HG02623 (cell line): ENCODE measurements at regions not wholly inside any gene's neighbourhood (a gene's known extent, or its start where the extent isn't known, plus 50 kb on each side); places are given as distances from the start of the nearest gene placed in this dataset.

Experiments
- ATAC-seq: cut with Tn5 transposase; IDR thresholded peaks from one replicate; pipeline ENCODE4 v1.9.1; 2021; ENCODE audit warnings: moderate library complexity; ENCODE audit not compliant: unreplicated experiment

DNA sequence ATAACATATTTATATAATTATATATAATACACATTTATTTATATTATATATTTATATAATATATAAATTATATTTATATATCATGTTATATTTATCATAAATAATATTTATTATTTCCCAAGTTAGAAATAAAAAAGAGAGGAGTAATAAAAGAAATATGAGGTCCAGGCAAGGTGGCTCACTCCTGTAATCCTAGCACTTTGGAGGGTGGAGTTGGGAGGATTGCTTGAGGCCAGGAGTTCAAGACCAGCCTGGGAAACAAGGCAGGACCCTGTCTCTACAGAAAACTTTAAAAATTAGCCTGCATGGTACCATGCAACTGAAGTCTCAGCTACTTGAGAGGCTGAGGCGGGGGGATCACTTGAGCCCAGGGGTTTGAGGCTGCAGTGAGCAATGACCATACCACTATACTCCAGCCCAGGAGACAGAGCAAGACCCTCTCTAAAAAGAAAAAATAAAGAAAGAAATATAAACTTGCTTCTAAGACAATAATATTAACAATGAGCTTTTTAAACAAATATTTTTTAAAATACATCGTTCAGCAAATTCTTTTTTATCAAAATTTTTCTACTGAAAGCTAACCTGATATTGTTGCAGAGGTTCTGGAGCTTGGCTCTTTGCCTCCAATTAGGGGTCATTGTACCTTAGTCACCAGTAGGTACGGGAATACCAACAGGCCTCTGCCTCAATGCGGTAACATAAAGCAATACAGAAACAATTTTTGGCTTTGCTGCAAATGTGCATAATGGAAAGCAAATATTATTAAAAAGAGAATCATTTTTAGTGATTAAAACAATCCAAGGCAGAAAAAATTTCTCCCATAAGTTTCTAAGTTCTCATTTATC lies 290.0 kb downstream of the SETD4 start:
- no peak for ATAC-seq

DNA sequence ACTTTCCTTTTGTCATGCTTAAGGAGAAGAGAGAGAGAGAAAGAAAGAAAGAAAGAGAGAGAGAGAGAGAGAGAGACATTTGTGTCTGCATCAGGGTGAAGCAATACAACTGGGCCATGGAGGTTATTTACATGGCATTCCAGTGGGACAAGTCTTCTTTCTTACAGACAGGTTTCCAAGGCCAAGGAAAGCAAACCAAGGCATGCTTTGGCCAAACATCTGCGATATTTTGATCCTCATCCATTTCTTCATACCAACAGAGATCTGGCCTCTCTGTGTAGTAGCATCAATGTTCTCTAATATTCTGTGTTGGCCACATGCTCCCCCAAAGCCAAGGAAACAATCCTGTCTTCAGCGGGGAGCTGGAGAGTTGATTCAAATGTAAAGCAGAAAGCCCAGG lies 292.1 kb downstream of the SETD4 start:
- no peak for ATAC-seq

DNA sequence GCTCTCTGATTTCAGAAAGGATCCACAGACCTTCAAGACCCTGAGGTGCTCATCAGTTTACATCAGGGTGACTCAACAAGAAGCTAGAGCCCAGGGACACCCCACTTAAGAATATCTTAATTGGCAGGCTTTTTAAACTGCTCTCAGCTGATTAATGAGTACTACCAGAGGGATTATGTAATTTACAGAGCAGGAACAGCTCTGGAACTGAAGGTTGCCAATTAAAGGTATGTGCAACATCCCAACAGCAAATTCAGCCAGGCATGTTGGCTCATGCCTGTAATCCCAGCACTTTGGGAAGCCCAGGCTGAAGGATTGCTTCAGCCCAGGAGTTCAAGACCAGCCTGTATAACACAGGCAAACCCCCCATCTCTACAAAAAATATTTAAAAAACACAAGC lies 295.7 kb downstream of the SETD4 start:
- no peak for ATAC-seq

DNA sequence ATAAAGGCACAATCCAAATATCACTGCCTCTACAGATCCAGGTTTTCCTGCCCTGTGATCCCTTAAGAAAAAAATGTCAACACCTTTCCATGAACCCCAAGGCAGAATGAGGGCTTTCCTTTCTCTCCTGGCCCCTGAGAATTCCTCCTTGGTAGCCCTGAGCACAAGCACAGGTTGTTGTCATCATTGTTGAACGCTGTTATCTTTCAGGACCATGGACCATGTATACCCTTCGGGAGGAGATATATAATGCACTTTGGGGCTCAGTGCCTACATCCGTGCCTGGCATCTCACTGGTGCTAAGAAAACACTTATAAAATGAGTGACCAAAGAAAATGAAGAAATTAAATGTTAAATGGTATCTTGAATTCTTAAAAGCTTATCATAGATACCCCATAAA lies 296.2 kb downstream of the SETD4 start:
- ATAC-seq: no peak

DNA sequence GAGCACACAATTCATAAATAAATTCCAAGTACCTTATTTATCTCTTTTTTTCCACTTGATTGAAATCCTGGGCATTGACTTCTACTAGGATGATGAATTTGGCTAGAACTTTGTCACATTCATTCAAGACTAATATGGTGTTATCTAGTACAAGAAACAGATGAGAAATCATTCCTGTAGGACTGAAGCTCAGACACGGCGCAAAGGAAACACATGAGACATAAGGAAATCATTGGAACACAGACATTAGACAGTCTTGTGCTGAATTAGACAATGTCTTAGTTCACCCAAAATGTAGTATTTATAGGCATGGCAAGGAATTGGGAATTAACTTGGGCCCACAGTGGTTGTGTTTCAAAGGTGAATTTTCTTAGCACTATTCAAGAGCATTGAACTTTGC lies 305.7 kb downstream of the SETD4 start:
- ATAC-seq: no peak

DNA sequence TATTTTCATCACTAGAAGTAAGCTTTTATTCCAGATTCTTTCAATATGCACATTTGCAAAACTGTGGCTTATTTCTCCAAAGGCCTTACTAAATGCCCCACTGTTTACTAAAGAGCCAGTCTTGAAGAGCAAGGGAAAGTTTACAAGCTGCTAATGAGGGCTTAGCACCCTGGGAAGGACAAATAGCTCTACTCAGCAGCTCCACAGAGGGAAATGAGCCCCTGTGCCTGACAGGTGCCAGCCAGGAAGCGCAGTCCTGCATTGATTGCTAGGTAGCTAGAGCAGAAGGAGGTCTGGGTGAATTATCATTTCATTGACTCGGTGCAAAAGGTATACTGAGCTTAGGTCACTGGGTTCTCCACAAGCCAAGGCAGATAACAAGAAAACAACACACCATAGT lies 307.0 kb downstream of the SETD4 start:
- ATAC-seq: no peak

DNA sequence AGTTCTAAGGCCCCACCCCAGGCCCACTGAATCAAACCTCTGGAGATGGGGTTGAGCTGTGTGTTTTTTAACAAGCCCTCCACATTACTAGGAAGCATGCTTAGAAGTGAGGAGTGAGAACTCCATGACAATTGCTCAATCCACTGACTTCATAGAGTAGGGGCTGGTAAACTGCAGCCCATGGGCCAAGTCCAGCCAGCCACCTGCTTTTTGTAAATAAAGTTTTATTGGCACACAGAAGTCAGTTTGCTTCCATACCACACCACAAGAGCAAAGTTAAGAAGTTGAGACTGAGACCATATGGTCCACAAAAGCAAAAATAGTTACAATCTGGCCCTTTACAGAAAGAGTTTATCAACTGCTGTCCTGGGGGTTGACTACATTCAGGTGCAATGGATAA lies 309.2 kb downstream of the SETD4 start:
- ATAC-seq: no peak

DNA sequence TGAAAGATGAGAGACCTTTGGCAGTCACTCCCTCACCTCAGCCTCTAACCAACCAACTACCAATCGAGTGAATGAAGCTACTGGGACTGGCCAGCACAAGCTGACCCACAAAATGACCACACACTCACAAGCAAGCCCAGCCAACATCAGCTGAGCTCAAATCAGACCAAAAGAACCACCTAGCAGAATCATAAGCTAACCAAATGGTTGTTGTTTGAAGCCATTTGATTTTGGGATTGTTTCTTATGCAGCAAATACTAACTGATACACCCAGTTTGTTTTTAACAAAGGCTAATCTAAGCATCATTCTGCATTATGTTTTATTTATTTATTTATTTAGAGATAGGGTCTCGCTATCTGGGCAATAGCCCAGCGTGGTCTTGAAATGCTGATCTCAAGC lies 310.4 kb downstream of the SETD4 start:
- no peak for ATAC-seq

DNA sequence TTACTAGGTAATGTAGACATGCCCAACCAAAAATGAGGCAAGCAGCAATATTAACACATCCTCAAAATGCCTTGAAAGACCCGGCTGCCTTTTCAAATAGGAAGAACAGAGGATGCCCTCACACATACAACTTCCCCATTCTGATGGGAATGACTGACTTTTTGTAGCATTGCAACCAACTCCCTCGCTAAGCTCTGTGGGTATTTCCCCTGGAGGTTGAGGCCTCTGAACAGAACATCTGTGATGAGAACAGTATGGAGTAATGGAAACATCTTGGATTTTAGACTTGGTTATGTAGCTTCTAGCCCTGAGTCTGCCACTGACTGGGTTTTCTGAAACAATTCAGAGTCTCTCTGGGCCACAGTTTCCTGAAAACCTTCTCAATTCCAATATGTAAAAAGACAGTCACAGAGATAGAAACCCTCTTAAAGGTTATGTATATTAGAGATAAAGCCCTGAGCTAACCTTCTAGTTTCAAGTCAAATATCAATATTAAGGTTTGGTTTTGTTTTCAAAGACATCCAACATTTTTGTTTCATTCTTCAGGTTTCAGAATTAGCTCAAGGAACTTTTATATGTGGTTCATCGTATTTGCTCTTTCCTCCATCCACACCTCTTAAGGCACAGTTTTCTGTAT lies 311.5 kb downstream of the SETD4 start:
- no peak for ATAC-seq

DNA sequence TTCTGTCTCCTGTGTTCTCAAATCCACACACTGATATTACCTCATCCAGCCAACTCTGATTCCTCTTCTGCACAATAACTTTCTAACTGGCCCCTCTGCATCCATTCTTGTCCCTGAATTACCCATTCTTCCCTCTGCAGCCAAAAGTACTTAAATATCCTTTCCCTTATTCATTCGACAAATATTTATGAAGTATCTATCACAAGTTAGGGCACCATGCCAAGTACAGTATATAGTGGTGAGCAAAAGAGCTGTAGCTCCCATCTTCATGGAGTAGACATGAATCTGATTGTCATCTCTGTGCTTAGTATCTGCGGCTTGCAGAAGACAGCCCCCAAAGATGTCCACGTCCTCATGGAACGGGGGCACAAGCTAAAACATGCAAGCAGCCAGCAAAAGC lies 316.8 kb downstream of the SETD4 start:
- no peak for ATAC-seq

DNA sequence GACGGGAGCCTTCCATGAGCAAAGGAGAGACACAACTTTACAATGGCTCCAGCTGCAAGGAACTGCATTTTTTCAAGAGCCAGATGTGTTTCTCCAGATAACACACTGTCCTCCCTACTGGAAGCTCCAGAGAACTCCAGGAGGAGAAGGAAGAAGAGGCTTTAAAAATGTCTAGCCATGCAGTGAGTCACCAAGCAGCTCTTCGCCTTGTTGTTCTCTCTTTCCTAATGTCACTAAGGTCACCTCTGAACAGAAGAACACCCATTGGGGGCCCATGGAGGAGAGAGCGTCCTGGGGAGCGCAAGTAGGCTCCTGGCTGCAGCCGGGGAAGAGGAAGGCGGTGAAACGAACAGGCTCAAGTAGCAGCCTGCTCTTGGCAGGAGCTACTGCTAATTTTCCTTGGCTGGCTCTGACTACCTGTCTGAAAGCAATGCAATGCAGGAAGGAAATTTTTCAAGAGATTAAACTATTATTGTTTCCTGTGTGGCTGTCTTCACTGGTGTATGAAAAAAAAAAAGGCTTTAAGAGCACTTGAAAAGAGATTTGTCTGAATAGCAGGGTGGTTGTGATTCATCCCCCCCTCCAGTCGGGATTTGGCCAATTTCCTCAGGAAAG lies 321.9 kb downstream of the SETD4 start:
- ATAC-seq: no peak

DNA sequence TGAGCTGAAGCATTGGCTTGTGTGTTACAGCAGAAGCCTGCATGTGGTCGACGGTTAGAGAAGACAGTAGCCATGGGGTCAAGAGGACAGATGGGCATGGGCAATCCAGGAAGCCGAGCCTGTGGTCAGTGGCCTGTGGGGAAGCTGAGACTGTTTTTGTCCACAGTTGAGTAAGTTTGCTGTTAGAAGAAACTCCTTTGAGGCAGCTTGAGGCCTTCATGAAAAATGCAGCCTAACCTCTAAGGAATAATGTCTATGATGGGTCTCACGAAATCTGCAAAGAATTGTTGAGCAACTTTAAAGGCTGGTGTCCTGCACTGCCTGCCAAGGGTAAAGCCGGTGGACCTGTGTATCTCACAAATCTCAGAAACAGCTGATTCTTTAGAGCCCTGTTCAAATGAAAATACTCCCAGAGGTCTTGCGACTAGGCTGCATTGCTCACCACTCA lies 322.4 kb downstream of the SETD4 start:
- no peak for ATAC-seq

DNA sequence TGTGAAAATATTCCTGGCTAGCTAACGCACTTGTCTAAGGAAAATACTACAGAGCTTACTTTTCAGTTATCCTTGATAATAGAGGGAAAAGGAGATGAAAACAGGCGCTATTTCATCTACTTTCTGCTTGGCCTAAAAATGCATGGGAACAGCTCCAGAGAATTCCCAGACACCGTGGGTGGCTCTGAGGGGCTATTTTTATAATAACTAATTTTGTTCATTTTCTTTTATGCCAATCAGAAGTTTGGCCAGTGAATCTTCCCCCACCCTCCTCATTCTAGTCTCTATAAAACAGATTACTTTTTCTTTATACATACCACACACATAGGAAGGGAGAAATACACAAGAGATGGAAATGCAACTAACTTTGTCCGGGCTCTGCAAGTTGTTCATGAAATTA lies 322.9 kb downstream of the SETD4 start:
- ATAC-seq: no peak

DNA sequence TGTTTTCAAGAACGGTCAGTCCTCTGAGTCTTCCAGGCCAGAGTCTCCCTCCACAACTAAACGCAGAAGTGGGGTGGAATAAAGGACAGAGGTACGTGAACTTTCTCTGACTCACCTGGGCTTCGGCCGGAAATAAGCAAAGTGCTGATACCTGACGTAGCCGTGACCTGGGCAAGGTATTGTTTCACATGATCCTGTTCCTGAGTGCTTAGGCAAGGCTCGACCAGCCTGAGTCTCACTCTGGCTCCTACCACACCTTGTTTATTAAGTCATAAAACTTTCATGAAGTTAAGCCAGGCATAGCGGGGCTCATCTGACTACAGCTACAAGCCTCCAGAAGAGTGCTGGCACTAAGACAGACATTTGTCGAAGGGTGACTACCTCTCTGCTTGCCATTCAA lies 327.5 kb downstream of the SETD4 start:
- ATAC-seq: no peak

DNA sequence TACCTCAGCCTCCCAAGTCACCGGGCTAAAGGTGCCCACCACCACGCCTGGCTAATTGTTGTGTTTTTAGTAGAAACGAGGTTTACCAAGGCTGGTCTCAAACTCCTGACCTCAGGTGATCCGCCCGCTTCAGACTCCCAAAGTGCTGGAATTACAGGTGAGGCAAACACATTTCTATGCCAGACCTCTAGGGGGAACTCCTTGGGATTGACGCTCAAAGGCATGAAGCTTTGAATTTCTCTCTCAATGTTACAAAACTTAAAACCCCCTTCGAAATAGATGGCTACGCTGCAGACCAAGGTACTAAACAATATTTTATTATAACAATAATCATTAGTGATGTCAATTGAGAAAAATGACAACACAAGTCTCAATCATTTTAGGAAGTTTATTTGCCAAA lies 330.0 kb downstream of the SETD4 start:
- ATAC-seq: no peak

DNA sequence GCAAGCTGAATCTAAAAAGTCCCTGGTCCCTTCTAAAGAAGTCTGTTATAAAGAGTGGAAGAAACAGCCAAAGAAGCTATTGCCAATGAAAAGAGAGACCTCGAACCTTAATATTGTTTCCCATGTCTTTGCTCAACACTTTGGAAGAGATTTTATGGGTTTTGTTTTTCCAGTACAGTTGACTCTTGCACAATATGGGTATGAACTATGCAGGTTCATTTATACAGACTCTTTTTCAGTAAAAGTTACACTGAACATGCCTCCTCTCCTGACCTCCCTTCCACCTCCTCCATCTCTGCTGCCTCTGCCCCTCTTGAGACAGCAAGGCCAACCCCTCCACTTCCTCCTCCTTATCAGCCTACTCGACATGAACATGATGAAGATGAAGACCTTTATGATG lies 332.5 kb downstream of the SETD4 start:
- no peak for ATAC-seq

DNA sequence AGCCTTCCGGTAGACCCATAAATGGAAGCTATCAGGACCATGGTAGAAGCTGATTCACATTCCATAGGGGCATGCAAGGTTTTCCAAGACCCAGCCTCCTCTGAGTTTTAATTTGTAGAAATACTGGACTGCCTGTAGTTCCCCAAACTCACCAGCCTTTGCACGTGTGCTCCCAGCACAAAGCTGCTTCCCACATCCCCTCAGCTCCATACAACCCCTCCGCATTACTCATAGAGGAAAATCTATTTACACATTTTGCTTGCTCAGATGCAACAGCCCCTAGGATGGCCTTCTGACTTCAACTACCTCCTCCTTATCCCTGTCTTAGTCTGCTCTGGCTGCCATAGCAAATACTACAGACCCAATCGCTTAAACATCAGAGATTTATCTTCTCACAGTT lies 336.2 kb downstream of the SETD4 start:
- ATAC-seq: no peak

DNA sequence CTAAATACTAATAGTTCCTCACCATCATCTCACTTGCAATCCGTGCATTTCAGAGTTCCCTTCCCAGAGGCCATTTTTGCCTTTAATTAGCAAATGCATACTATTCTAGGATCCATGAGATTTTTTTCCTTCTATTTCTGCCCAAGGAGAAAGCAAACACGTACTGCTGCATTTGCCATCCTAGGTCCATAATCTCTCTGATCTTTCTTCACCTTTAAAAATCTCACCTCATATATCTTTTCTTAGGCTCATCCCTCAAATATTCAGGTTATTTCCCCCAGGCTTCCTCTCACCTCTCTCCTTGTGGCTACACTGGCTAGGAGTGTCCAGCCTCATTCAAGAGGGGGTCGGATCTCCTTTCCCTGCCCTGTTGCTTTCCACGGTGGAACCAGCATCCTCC lies 338.6 kb downstream of the SETD4 start:
- no peak for ATAC-seq

DNA sequence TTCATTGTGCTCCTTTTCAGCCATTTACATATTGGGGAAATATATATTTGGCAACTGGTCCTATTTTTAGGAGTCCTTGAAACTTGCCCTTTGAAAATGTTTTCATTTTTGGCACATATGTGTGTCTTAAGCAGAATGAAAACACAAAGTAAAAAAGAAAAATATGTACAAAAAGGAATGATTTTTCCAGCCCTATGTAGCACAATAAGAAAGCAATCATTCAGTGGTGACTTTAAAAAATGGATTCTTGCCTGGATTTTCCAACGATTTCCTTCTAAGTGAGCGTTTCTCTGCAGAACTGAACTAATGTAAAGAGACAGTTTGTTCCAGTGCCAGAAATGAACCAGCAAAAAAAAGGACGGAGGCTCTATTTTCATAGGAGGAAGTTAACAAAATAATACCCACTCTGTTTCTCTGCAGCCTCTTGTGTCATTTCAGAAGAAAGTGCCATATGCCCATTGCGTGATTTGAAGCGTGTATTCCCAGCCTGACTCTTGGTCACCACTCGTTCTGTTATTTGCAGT lies 340.1 kb downstream of the SETD4 start:
- ATAC-seq: no peak

DNA sequence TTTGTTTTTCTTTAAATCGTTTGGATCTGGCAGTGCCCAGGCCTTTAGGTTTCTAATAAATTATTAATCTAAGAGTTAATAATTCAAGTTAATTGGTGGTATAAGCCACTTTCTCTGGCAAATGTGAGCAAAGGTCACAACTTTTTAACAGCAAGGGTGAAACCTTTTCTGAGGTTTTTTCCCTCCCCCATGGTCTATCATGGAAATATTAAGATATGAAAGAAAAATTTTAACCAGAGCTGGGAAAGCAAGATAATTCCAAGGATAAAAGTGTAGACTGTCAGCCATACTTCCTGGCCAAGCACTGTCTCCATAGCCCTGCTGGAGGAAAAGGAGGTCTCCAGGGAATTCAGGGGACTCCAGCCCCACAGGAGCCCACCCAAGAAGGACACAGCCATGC lies 341.2 kb downstream of the SETD4 start:
- ATAC-seq: no peak

DNA sequence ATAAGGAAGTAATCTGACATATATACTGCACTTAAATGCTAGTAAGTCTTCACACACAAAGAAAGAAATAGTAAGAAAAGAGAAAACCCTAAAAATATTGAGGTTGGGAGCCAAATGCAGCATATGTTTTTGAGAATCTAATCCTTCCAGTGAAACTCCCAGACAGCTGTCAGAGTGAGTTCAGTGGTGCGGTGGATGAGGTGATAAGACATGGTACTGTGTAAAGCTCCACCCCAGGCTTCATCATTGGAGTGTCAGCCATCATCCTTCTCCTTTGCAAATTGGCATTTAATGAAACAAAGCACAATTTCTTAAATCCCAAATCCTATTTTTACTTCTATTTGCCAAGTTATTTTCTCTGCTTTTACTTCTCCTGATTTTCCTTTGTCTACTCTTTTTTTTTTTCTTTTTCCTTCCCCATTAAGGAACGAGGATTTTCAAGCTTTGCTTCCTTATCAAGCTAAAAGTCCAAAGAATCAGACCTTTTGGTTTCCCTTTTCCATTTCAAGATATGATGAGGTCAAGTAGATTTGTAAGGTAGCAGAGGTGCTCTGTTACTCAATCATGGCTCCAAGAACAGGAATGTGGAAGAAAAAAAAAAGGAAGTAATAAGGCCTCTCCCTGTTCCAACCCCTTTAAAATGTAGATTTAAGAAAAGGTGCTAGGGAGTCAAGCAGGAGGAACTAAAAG lies 343.3 kb downstream of the SETD4 start:
- ATAC-seq: no peak
